ENCODE measurements at regions not wholly inside any gene's neighbourhood (a gene's known extent, or its start where the extent isn't known, plus 50 kb on each side); places are given as distances from the start of the nearest gene placed in this dataset.

DNA sequence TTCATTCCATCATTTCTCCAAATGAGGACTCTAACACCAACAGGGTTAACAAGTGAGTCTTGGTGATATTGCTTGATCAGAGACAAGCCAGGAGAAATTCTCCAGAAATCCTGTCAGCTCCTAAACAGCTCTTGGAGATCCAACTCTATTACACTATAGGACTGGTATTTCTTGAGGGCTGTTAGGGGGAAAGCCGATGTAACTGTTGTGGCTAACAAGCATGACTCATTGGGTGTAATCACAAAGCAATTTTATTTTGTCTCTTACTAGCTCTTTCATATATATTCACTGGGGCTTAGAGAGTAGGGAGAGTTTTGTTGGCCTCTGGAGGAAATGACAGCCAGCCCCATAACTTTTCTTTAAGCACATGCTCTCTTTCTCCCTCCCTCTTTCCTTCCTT lies 613.7 kb upstream of the USP9Y start:
- DNase-seq (ENCODE audit: low spot score), result peak; percentile 16
